ENCODE measurements at regions not wholly inside any gene's neighbourhood (a gene's known extent, or its start where the extent isn't known, plus 50 kb on each side); places are given as distances from the start of the nearest gene placed in this dataset.

DNA sequence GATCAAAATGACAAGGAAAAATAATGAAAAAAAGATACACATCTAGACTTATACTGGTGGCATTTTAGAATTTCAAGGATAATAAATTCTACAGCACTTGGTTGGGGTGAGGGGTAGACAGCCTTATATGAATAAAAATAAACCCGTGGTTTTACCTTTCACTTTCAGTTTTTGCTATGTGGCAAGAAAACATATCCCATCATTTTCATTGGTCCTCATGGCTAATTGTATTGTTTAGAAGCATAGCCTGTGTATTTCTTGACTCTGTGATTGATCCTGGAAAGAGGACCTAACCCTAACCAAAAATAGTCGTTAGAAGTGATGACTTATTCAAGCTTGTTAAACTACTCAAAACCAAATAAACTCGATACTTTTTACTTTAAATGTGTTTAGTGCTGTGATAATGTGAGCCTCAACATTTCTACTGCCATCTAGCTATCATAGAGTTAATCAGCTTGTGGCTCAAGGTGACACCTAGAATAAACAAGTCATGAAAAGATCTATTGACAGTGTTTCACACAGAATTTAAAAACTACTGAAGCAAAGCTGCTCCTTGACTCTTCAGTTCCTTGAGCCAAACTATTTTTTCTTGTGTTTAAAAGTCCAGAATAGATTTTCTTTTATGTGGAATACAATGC lies 153.3 kb upstream of the IZUMO3 start:
- TF ChIP-seq GATA2 (IDR thresholded peaks at IDR 0.05; ENCODE audit: low read depth, low read length) (no peak), GATA3 (IDR thresholded peaks at IDR 0.05; ENCODE audit: low read depth, low read length) (no peak)

DNA sequence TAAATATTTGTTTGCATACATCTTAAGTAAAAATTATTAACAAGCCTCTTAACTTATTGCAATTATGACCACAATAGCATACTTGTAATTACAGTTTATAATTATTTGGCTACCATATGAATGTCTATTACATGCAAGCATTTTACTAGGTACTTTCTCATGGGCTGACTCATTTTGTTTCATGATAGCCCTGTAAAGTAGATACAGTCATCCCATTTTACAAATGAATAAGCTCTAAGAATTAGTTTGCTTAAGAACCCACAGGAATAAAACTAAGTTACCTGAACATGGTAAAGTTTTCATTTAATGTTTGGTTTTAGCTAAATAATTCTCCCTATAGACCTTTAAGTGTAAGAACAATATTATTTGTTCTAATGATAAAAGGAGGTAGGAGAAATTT lies 126.6 kb upstream of the IZUMO3 start:
- no peak for TF ChIP-seq GATA3 (IDR thresholded peaks at IDR 0.05; ENCODE audit: low read depth, low read length)
- no peak for TF ChIP-seq GATA2 (IDR thresholded peaks at IDR 0.05; ENCODE audit: low read depth, low read length)

DNA sequence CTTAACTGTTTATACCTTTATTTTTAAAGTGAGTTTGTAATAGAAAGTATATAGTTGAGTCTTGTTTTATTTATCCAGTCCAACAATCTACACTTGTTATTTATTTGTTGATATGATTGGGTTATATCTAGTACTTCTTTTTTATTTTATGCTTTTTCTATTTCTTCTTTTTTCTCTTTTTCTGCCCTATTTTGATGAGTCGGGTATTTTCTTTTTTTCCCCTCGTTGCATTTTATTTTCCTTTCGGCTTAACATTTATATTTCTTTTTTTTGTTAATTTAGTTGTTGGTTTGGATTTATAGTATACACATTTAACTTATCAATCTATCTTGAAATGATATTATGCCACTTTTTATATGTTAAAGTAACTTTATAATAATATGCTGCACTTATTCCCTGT lies 111.7 kb upstream of the IZUMO3 start:
- TF ChIP-seq GATA3 (IDR thresholded peaks at IDR 0.05; ENCODE audit: low read depth, low read length) (no peak), GATA2 (IDR thresholded peaks at IDR 0.05; ENCODE audit: low read depth, low read length) (no peak)

DNA sequence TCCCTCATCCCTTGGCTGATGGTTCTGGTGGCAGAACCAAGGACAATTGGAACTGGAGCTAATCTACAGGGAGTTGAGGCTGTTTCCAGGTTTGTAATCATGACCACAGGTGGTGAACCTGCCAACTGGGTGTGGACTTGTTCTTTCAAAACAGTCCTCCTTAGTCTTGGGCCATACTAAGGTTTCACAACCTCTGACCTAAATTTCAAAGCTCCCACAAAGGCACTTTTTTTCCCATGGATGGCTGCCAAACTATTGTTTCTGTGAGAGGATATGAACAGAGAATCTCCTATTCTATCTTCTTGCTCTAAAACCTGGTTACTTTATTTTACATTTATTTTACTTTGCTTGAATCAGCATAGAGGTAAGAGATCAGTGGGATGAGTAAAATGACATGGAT lies 106.5 kb upstream of the IZUMO3 start:
- TF ChIP-seq GATA2 (IDR thresholded peaks at IDR 0.05; ENCODE audit: low read depth, low read length) (no peak), GATA3 (IDR thresholded peaks at IDR 0.05; ENCODE audit: low read depth, low read length) (no peak)

DNA sequence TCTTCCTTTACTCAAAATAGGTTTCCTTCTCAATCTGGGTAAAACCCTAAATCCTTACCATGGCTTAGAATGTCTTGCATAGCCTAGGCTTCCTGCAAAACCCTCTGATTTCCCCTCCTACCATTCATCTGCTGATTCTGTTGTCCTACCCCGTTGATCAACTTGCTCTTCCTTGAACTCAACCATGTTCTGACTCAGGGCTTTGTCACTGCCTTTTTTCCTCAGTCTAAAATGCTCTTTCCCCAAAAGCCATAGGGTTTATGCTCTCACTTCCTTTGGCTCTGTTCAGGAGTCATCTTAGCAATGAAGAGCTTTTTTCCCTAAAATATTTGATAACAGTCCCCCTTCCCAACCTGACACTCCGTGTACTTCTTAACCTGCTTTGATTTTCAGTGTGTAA lies 79.4 kb upstream of the IZUMO3 start:
- no peak for TF ChIP-seq GATA3 (IDR thresholded peaks at IDR 0.05; ENCODE audit: low read depth, low read length)
- TF ChIP-seq GATA2 (IDR thresholded peaks at IDR 0.05; ENCODE audit: low read depth, low read length): no peak

DNA sequence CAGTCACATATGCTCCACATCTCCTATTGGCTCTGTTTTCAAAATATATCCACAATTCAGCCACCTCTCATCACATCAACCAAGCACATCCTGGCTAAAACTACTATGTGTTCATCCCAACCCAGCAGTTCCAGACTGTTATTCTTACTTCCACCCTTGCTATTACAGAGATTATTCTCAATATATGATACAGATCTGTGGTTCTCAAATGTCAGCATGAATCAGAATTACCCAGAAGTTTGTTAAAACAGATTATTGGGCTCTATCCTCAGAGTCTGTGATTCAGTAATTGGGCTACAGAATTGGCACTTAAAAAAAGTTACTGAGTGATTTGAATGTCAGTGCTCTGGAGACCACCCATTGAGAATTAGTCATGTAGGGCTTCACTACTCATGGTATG lies 78.8 kb upstream of the IZUMO3 start:
- TF ChIP-seq GATA2 (IDR thresholded peaks at IDR 0.05; ENCODE audit: low read depth, low read length): no peak
- TF ChIP-seq GATA3 (IDR thresholded peaks at IDR 0.05; ENCODE audit: low read depth, low read length): no peak

DNA sequence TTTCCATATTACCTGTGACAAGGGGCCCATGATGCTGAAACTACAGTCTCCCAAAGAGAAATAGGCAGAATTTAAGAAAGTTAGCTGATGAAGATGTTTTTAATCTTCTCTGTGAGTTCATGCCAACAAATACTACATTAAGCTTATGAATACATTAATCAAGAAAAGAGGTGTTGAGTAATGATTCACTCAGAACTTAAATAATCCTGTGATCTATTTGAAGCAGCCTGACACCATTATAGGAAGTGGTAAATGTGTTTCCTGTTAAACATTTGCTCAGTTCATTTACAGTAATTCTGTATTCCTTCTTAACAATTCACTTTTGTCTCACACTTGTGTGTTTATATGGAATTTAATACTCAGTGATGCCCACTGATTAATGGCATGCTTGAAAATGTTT lies 75.0 kb upstream of the IZUMO3 start:
- TF ChIP-seq GATA2 (IDR thresholded peaks at IDR 0.05; ENCODE audit: low read depth, low read length) (no peak), GATA3 (IDR thresholded peaks at IDR 0.05; ENCODE audit: low read depth, low read length) (no peak)

DNA sequence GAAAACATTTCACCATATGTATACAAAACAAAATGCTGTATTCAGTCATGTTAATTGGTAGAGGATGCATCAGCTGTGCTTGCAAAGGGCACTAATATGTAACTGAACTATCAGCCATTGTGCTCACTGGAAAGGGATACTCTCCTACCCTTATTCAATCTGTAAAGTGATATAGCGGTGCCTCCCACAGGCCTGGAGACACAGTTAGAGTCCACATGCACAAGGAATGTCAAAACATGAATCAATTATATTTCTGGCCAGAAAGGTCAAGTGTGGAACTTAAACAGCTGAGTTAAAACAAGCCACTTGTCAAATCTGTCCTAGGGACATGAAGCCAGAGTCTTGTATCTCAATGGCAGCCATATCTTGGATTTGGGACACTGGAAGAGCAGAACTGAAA lies 71.2 kb upstream of the IZUMO3 start:
- no peak for TF ChIP-seq GATA2 (IDR thresholded peaks at IDR 0.05; ENCODE audit: low read depth, low read length)
- no peak for TF ChIP-seq GATA3 (IDR thresholded peaks at IDR 0.05; ENCODE audit: low read depth, low read length)

DNA sequence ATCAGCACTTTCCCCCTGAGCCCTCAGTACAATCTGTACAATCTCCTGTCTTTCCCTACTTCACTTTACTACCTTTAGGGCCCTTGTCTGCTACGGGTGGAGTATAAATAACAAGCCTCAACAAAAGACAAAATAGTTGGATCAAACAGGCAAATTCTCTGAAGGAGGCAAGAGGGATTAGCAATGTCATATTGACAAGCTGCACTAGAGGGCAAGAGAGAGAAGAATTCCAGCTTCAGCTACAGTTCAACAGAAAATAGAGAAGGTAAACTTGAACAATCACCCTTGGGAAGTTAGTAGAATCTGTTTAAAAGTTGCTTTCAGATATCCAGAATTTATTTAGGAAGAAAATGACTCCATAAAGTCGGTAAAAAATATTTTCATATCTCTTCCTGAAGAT lies 68.4 kb upstream of the IZUMO3 start:
- no peak for TF ChIP-seq GATA2 (IDR thresholded peaks at IDR 0.05; ENCODE audit: low read depth, low read length)
- no peak for TF ChIP-seq GATA3 (IDR thresholded peaks at IDR 0.05; ENCODE audit: low read depth, low read length)

DNA sequence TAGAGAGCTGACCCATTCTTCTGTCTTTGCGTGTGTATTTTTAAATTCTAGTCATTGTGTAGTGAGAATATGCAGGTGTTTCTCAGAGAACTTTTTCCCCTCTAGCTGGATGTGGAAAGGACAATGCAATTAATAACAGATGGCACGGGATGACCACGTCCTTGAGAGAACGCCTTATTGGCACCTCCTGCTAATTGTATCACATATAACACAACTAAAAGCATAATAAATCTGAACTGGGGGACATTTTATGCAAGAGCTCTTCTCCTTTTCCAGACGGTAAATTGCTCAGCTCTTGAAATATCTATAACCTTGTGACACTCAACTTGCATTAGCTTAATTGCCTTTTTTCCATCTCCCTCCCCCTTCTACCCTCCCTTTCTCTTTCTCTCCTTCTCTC lies 62.9 kb upstream of the IZUMO3 start:
- no peak for TF ChIP-seq GATA3 (IDR thresholded peaks at IDR 0.05; ENCODE audit: low read depth, low read length)
- no peak for TF ChIP-seq GATA2 (IDR thresholded peaks at IDR 0.05; ENCODE audit: low read depth, low read length)

DNA sequence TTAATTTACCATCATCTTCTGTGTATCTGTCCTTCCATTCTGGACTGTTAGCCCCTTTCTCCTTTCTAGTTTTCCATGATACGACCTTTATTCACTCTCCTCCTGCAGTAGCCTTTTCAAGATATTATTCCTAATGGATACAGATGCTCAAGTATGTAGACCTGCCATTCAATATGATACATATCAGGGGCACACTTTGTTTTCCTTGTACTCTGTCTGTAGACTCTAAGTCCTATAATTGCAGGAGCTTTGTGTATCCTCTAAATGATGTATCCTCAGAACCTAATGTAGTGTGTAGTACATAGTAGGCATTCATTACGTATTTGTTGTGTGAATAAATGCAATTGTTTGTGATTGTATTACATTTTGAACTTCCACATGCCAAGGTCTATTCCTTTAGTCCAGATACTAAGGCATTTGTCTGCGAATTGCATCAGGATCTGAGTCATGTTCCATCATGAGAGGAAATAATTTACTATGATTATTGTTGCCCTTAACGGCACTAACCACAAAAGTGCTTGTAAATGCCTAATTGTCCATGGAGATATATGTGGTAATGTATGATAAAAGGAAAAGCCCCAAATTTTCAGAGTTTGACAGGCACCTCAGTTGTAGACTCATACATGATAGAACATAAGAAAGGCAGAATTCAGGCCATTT lies 57.1 kb upstream of the IZUMO3 start:
- no peak for TF ChIP-seq GATA3 (IDR thresholded peaks at IDR 0.05; ENCODE audit: low read depth, low read length)
- TF ChIP-seq GATA2 (IDR thresholded peaks at IDR 0.05; ENCODE audit: low read depth, low read length): no peak

Data from SH-SY5Y (cell line).